Activated CD4-positive, alpha-beta T cell treated with anti-CD3 and anti-CD28 coated beads, Interleukin-2, amount 10 ng/mL, durations not matched to agents 7 days and 5 days (primary cell): ENCODE measurements at regions not wholly inside any gene's neighbourhood (a gene's known extent, or its start where the extent isn't known, plus 50 kb on each side); places are given as distances from the start of the nearest gene placed in this dataset.

ENCODE experiments used
- CTCF ChIA-PET: fragments of 350-600 bp; sonication (Branson Sonifier 250); formaldehyde crosslinking; loops from one replicate; lab custom pipeline; 2021; ENCODE audit warnings: antibody characterized with exemption; lab: Charles Lee
- POLR2A ChIA-PET: fragments of 350-600 bp; sonication (Branson Sonifier 250); formaldehyde crosslinking; loops from one replicate; lab custom pipeline; 2021; ENCODE audit warnings: antibody characterized with exemption; lab: Charles Lee
- DNase-seq: peaks from one replicate; pipeline ENCODE4 v3.0.0-alpha.2; 2020
- H3K27ac Mint-ChIP-seq: one replicate; pipeline ENCODE4 v1.8.0; 2021; ENCODE audit warnings: mild to moderate bottlenecking, moderate library complexity, mixed read lengths
- H3K27me3 Mint-ChIP-seq: one replicate; pipeline ENCODE4 v1.8.0; 2021; ENCODE audit warnings: mixed read lengths
- H3K36me3 Mint-ChIP-seq: one replicate; pipeline ENCODE4 v1.8.0; 2021; ENCODE audit warnings: low read depth, mixed read lengths
- H3K4me1 Mint-ChIP-seq: one replicate; pipeline ENCODE4 v1.8.0; 2021; ENCODE audit warnings: mixed read lengths
- H3K4me3 Mint-ChIP-seq: one replicate; pipeline ENCODE4 v1.8.0; 2021; ENCODE audit warnings: mild to moderate bottlenecking, moderate library complexity, mixed read lengths
- H3K9me3 Mint-ChIP-seq: one replicate; pipeline ENCODE4 v1.8.0; 2021; ENCODE audit warnings: mixed read lengths

DNA sequence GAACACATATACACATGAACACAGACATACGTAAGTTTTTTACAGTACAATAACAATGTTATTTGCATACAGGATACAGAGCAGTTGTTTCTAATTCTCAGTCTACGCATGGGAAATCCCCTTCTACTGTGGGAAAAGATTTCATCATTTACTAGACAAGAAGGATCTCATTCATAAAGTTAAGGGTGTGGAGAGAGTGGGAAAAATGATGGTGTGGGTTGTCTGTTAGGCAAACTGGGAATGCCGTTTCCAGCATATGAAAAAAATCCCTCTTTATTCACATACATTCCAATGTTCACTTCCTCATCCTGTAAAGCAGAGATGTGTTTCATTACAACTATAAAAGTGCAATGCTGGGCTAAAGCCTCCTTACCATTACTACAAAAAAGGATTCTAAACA lies 120.9 kb downstream of the SINHCAF start:
- ChIA-PET CTCF (no interaction called here), POLR2A (no interaction called here)
- Mint-ChIP-seq H3K36me3 (no peaks in the 10 kb centered on the region), H3K27ac (no peak overlapping the region), H3K4me1 (peaks cover 11% of the 10 kb centered on the region), H3K4me3 (no peak overlapping the region), H3K27me3 (peaks cover 16% of the 10 kb centered on the region), H3K9me3 (peaks cover 1% of the 10 kb centered on the region)
- no peak for DNase-seq

DNA sequence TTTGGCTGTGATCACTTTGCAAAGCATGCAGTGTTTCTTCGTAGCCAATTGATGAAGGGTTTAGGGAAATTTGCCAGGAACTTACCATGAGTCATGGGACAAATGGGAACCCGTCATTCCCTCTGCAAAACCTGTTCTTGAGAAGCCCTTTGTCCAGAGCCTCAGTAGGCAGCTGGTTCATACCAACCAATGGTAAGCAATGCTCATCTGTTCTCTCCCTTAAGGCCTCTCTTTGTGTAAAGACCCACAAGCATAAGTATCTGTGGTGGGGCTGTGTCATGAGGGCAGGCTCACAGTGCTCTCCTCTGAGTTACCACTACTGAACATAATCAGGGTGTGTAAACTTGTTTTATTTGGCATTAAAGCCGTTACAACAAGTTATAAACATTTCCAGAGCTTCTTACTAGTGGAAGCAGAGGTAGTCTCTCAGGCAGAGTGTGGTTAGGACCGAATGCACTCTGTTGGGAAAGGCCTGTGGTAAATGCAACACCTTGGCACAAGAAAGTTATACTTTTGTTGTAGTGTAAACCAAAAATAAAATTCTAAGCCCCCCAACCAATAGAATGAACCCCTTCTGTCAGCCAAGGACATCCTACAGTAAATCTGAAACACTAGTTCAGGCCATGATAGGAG lies 119.8 kb downstream of the SINHCAF start:
- POLR2A ChIA-PET = no interaction called here
- H3K27me3 Mint-ChIP-seq = peaks cover 14% of the 10 kb centered on the region
- DNase-seq = no peak
- peaks cover 11% of the 10 kb centered on the region for H3K4me1 Mint-ChIP-seq
- no peak overlapping the region for H3K4me3 Mint-ChIP-seq
- H3K9me3 Mint-ChIP-seq = no peaks in the 10 kb centered on the region
- no peak overlapping the region for H3K27ac Mint-ChIP-seq
- CTCF ChIA-PET = interaction anchor here (0.6 to 1.0 kb wide), 3 partner anchors 199 to 437 kb away, joined by 3 read pairs; no protein-coding TSS in a partner anchor
- no peaks in the 10 kb centered on the region for H3K36me3 Mint-ChIP-seq

DNA sequence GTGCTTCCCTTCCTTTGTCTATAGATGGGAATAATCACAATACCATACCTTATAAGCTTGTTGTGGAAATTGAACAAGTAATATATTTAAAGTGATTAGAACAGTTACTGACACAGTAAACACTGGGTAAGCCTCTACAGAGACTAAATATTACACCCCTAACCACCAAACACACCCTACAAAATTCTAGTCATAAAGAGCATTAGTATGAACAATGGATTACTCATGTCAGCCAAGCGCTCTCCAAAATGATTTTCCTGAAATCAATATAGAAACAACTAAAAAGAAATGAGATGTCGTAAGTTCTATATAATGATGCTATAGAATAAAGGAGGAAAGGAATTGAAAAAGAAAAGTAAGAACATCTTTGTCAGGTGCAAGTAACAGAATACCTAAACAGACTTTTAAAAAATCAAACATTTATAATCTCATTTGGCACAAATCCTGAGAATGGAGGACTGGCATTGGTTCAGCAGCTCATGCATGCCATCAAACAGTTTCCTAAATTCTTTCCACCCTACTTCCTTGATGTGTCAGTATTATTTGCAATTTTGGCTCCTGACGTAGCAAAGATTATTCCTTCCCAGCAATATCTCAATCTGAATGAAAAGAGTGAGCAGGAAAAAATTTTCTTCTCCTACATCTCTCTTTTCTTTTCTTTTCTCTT lies 118.0 kb downstream of the SINHCAF start:
- DNase-seq = no peak
- POLR2A ChIA-PET = no interaction called here
- H3K27ac Mint-ChIP-seq = no peak overlapping the region
- no peaks in the 10 kb centered on the region for H3K9me3 Mint-ChIP-seq
- peaks cover 11% of the 10 kb centered on the region for H3K4me1 Mint-ChIP-seq
- no peaks in the 10 kb centered on the region for H3K36me3 Mint-ChIP-seq
- no peak overlapping the region for H3K4me3 Mint-ChIP-seq
- H3K27me3 Mint-ChIP-seq = peaks cover 8% of the 10 kb centered on the region
- CTCF ChIA-PET = no interaction called here

DNA sequence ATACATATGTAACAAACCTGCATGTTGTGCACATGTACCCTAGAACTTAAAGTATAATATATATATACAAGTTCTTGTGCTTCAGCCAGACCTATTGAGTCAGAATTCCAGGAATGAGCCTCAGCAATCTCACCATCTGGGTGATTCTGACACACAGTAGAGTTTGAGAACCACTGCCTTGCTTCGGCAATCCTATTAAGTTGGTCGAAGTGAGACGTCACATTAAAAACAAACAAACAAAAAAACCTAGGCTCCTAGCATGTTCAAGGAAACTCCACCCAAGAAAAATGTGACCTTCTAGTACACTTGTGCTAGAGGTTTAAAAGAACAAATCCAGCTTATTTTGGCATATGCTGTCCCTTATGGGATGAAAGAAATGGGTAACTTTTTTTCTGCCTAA lies 115.8 kb downstream of the SINHCAF start:
- H3K36me3 Mint-ChIP-seq = no peaks in the 10 kb centered on the region
- H3K4me1 Mint-ChIP-seq = peaks cover 1% of the 10 kb centered on the region
- no peaks in the 10 kb centered on the region for H3K9me3 Mint-ChIP-seq
- H3K27ac Mint-ChIP-seq = no peak overlapping the region
- POLR2A ChIA-PET = no interaction called here
- CTCF ChIA-PET = no interaction called here
- H3K4me3 Mint-ChIP-seq = no peak overlapping the region
- peaks cover 3% of the 10 kb centered on the region for H3K27me3 Mint-ChIP-seq
- DNase-seq = no peak

DNA sequence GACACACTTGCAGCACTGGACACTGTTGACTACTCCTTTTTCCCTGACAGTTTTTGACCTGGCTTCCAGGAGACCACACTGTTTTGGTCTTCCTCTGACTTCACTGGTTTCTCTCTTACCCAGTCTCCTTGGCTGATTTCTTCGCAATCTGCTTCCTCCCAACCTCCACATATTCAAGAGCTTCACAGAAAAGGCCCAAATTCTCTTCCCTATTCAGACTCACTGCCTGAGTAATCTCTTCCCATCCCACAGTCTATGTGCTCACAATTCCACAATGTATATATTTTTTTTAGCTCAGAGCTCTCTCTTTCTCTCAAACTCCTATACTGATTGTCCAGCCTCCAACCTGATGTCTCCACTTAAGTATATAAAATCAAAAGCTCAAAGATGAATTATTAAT lies 115.4 kb downstream of the SINHCAF start:
- no peaks in the 10 kb centered on the region for H3K9me3 Mint-ChIP-seq
- no peaks in the 10 kb centered on the region for H3K36me3 Mint-ChIP-seq
- CTCF ChIA-PET = no interaction called here
- no peak overlapping the region for H3K27ac Mint-ChIP-seq
- H3K4me1 Mint-ChIP-seq = no peaks in the 10 kb centered on the region
- H3K4me3 Mint-ChIP-seq = no peak overlapping the region
- POLR2A ChIA-PET = interaction anchor here (0.6 kb wide), 1 partner anchor 1727 kb away, joined by 3 read pairs; no protein-coding TSS in a partner anchor
- no peak for DNase-seq
- H3K27me3 Mint-ChIP-seq = peaks cover 3% of the 10 kb centered on the region

DNA sequence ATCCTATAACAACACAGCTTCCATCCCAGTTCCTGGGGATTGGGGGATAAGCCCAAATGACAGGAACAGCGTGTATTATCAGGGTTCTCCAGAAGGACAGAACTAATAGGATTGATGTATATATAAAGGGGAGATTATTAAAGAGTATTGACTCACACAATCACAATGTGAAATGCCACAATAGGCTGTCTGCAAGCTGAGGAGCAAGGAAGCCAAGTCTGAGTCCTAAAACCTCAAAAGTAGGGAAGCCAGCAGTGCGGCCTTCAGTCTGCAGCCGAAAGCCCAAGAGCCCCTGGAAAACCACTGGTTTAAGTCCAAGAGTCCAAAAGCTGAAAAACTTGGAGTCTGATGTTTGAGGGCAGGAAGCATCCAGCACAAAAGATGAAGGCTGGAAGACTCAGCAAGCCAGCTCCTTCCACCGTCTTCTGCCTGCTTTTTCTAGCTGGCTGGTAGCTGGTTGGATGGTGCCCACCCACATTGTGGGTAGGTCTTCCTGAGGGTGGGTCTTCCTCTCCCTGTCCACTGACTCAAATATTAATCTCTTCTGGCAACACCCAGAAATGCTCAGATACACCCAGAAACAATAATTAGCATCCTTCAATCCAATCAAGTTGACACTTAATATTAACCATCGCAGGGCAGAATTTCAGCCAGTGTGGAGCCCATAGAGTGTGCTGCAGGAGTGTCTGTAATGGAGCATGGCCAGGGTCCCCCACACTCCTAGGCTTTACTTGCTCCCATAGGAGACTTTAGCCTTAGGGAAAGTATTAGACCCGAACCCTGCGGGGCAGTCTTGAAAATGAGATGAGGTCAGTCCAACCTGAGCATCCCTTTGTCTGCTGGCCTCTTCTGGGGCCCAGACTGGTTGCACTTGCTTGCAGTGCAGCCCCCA lies 111.1 kb downstream of the SINHCAF start:
- Mint-ChIP-seq H3K36me3 (no peaks in the 10 kb centered on the region), H3K9me3 (no peaks in the 10 kb centered on the region), H3K4me1 (no peaks in the 10 kb centered on the region), H3K27me3 (peaks cover 4% of the 10 kb centered on the region), H3K4me3 (no peak overlapping the region), H3K27ac (no peak overlapping the region)
- DNase-seq = no peak
- ChIA-PET CTCF (no interaction called here), POLR2A (no interaction called here)

DNA sequence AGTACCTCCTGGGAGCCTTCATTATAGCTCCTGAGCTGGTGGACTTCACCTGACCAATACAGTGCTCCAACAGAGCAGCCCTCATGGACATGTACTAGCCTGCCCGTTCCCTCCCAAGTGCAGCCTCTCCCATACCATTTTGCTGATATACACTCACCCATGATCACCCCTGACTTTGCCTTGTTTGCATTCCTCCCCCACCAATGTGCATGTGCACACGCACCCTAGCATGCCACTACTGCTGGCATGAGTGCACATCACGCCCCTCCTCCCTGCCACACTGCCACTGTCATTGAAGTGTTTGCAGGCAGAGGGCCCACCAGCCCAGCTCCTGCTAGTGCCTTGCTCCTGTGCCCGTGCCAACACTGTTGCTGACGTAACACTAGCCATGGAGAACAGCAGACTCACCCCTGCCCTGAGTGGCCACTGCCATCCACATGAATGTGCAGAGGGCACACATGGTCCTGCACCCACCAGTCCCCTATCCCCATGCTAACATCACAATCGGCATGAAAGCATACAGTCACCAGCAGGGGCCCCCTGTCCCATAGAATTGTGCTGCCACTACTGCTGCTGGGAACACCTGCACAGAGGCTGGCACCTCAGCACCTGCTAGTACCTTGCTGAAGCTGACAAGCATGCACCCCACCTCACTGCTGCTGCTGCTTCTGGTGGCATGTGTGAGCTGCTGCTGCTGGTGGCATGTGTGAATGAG lies 110.3 kb downstream of the SINHCAF start:
- H3K4me3 Mint-ChIP-seq = no peak overlapping the region
- ChIA-PET POLR2A (interaction anchor here (0.7 kb wide), 1 partner anchor 244 kb away, joined by 3 read pairs; no protein-coding TSS in a partner anchor), CTCF (interaction anchor here (1.3 kb wide), 1 partner anchor 12 kb away, joined by 4 read pairs; no protein-coding TSS in a partner anchor)
- no peak overlapping the region for H3K27ac Mint-ChIP-seq
- no peaks in the 10 kb centered on the region for H3K4me1 Mint-ChIP-seq
- H3K36me3 Mint-ChIP-seq = no peaks in the 10 kb centered on the region
- H3K27me3 Mint-ChIP-seq = peaks cover 4% of the 10 kb centered on the region
- DNase-seq = no peak
- no peaks in the 10 kb centered on the region for H3K9me3 Mint-ChIP-seq

DNA sequence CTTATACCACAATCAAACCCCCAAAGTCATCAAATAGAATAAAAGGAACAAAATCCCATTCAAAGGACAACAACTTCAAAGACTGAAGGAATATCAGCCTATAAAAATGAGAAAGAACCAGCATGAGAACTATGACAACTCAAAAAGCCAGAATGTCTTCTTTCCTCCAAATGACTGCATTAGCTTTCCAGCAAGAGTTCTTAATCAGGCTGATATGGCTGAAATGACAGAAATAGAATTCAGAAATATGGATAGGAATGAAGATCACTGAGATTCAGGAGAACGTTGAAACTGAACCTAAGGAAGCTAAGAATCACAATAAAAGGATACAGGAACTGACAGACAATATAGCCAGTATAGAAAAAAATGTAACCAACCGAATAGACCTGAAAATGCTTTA lies 109.5 kb downstream of the SINHCAF start:
- CTCF ChIA-PET = interaction anchor here (0.6 to 1.3 kb wide), 2 partner anchors 12 to 52 kb away, joined by 3 to 4 read pairs; no protein-coding TSS in a partner anchor
- POLR2A ChIA-PET = interaction anchor here (0.7 kb wide), 1 partner anchor 245 kb away, joined by 3 read pairs; no protein-coding TSS in a partner anchor
- H3K4me3 Mint-ChIP-seq = no peak overlapping the region
- H3K36me3 Mint-ChIP-seq = no peaks in the 10 kb centered on the region
- H3K27ac Mint-ChIP-seq = no peak overlapping the region
- no peak for DNase-seq
- peaks cover 4% of the 10 kb centered on the region for H3K27me3 Mint-ChIP-seq
- no peaks in the 10 kb centered on the region for H3K9me3 Mint-ChIP-seq
- H3K4me1 Mint-ChIP-seq = no peaks in the 10 kb centered on the region

DNA sequence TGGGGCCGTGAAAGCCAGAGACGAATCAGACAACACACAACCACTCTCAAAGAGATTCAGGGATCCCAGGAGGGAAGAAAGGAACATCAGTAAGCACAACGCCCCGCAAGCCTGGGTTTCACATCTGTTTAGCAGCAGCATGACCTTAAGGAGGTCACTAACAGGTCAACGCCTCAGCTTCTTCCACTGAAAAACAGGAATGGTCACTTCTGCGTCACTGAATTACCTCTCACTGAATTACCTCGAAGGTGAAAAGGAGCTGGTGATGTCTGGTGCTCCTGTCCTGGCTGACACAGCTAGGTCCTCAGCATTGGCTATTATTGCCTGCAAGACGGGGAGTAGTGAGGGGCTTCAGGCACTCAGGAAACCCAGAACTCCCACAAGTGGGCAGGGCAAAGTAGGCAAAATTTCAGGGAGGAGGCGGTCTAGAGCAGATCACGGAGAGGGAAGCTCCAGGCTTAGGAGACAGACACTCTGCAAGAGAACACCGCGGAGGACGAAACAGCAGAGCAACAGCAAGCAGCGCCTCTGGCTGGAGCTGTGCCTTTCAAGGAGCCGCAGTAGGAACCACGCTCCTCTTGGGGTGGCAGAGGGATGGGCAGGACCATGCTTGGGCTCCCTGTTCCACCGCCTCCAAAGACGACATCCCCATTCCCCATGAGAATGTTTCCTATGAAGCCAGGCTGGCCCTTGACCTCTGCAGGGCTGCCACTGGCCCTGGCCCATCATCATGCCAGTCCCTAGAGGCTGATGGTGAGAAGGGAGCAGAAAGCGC lies 108.4 kb downstream of the SINHCAF start:
- Mint-ChIP-seq H3K4me1 (no peaks in the 10 kb centered on the region), H3K9me3 (no peaks in the 10 kb centered on the region), H3K27me3 (peaks cover 4% of the 10 kb centered on the region), H3K36me3 (no peaks in the 10 kb centered on the region), H3K4me3 (no peak overlapping the region), H3K27ac (no peak overlapping the region)
- POLR2A ChIA-PET = no interaction called here
- DNase-seq = no peak
- CTCF ChIA-PET = interaction anchor here (1.3 kb wide), 1 partner anchor 11 kb away, joined by 4 read pairs; no protein-coding TSS in a partner anchor

DNA sequence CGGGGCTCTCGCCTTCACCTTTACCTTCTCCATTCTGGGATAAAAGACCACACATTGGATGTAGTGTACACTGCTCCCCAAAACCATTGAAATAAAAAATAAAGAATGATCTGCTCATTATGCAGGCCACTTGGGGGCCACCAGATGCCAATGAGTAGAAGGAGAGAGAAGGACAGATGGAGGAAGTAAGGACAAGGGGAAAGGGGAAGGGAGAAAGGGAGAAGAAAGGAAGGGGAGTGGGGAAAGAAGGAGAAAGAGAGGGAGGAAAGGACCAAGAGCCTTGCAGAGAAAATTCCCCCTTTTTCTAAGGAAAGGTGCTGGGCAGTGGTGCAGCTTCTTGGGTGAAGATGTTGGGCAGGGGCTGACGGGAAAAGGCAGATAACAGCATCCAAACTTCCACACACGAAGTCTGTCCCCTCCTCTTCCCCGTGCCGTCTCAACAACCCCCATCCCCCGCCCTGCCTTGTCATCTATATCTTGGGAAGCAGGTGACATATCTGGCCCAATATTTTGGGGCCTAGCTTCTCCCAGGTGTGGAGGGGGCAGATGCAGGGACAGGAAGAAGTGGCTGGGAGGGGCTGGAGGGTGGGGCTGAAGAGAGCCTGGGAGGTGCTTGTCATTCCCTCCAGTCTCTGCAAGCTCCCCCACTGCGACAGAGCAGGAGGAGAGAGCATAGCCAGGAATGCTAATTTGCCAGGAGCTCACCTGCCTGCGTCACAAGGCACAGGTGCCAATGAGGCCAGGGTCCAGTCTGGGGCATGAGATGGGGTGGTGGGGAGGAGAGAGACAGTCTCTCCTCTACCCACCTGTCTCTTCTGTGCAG lies 107.5 kb downstream of the SINHCAF start:
- Mint-ChIP-seq H3K4me3 (no peak overlapping the region), H3K27ac (no peak overlapping the region), H3K36me3 (no peaks in the 10 kb centered on the region), H3K9me3 (no peaks in the 10 kb centered on the region), H3K4me1 (no peaks in the 10 kb centered on the region), H3K27me3 (peaks cover 4% of the 10 kb centered on the region)
- POLR2A ChIA-PET = no interaction called here
- DNase-seq = no peak
- CTCF ChIA-PET = no interaction called here

DNA sequence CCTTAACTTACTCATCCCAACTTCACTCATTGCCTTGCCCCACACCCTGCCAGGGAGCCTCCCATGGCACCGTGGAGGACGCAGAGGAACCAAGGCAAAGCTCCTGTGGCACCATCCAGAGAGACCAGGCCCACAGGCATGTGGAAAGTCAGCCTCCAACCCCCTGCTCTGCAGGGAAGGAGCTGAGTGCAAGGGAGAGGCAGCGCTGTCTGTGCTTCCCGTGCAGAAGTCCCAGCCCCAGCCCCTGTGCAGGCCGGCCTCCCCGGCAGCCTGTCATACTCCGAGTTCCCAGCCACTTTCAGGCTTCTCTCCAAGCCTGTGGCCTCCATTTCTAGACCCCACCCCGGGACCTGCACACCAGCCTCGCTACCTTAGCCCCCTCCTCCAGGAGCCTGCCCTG lies 106.4 kb downstream of the SINHCAF start:
- ChIA-PET CTCF (no interaction called here), POLR2A (no interaction called here)
- no peak for DNase-seq
- H3K36me3 Mint-ChIP-seq = no peaks in the 10 kb centered on the region
- no peaks in the 10 kb centered on the region for H3K4me1 Mint-ChIP-seq
- H3K27ac Mint-ChIP-seq = no peak overlapping the region
- peaks cover 4% of the 10 kb centered on the region for H3K27me3 Mint-ChIP-seq
- H3K9me3 Mint-ChIP-seq = no peaks in the 10 kb centered on the region
- H3K4me3 Mint-ChIP-seq = no peak overlapping the region
